SKM-1 (cell line): ENCODE measurements at regions not wholly inside any gene's neighbourhood (a gene's known extent, or its start where the extent isn't known, plus 50 kb on each side); places are given as distances from the start of the nearest gene placed in this dataset.

Source experiments
- DNase-seq: peaks from one replicate; lab custom pipeline; 2025; ENCODE audit not compliant: unreplicated experiment; lab: John Stamatoyannopoulos, UW

DNA sequence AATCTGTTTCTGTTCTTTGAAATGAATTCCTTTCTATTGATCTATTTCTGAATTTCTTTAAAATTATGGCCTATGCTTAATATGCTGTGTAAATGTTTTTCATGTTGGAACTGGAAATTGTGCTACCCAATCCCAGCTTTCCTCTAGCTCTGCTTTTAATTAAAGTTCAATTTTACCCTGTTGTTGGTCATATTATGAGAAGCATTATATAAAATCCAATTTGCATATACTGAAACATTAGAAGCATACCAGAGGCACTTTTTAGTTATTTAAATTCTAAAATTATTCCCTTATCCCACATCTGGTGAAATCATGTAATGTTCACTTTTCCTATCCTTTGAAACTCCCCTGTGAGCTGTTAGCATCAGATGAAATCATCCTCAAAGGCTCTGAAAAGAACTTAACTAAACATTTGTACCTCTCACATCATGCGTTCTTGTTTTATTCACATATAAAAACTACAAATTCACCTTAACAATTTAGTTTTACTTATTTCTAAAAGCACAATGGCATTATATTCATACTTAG, 160.6 kb upstream of the COL21A1 start:
- DNase-seq, result no peak

DNA sequence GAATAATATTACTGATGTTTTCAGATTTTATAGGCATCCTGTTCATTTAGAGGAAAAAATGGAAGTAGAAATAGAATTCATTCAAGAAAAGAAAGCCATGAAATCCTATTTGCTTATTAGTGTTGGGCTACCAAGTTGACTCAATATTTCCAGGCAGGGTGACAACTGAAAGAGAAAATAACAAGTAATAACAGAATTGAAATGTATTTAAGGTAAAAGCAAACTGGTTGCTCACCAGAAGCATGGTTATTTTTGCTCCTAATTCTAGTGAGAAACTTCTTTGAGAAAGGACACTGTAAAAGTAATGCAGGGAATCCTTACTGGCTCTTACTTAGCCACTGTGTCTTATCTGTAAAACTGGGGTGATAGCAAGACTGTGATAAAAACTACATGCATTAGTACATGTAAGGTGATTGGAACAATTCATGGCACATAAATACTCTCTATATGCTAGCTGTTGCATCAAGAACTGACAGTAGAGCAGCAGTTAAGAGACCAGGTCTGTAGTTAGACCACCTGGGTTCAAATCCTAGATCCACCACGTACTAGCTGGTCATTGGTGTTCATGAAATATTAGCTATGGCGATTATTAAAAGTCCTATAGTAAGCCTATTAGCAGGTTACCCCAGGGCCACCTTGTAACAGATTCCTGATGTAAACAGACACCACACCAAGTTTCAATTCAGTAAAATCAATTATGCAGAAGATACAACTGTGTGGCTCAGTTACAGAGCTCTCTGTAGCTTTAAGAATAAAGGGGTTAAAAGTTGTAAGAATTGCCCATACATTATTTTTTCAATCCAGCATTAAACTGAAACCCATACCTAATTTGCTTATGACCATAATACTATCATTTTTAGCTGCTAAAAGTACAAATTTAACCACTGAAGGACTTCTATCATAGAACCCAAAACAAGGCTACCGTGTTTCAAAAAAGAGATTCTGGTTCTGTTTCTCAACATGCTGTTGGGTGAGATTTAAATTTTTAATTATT, 159.2 kb upstream of the COL21A1 start:
- no peak for DNase-seq

DNA sequence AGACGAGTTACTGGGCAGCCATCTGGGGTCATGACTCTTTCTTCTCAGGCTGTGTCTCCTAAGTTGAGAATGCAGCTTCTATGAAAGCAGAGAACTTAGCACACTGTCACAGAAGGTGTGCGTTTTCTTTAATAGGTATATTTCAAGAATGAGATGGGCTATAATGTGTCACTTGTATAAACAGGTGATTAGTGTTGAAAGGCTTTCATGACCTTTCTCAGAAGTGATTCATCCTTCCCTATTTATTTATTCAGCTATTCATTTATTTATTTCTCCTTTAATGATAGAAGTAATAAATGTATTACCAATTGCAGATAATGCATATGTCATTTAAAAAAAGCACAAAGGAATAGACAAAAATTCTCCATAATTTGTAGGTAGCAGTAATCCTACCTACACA, 157.2 kb upstream of the COL21A1 start:
- DNase-seq, result no peak

- no peak for DNase-seq
Measured at GRCh38 chr6:56403745-56404144, 156.4 kb upstream of the COL21A1 start.

- DNase-seq, result no peak
Measured at GRCh38 chr6:56401477-56402070, 154.2 kb upstream of the COL21A1 start.

GRCh38 chr6:56400273-56400672, 152.9 kb upstream of the COL21A1 start:
- no peak for DNase-seq

- no peak for DNase-seq
Measured at GRCh38 chr6:56399672-56400263, 152.4 kb upstream of the COL21A1 start.

GRCh38 chr6:56399250-56399671, 151.9 kb upstream of the COL21A1 start:
- no peak for DNase-seq

GRCh38 chr6:56396435-56396834, 149.1 kb upstream of the COL21A1 start:
- no peak for DNase-seq

GRCh38 chr6:56393615-56394612, 146.5 kb upstream of the COL21A1 start:
- no peak for DNase-seq

GRCh38 chr6:56388415-56388755, 141.0 kb upstream of the COL21A1 start:
- no peak for DNase-seq

GRCh38 chr6:56387621-56388414, 140.4 kb upstream of the COL21A1 start:
- no peak for DNase-seq

GRCh38 chr6:56386717-56387116, 139.3 kb upstream of the COL21A1 start:
- DNase-seq, result no peak

DNA sequence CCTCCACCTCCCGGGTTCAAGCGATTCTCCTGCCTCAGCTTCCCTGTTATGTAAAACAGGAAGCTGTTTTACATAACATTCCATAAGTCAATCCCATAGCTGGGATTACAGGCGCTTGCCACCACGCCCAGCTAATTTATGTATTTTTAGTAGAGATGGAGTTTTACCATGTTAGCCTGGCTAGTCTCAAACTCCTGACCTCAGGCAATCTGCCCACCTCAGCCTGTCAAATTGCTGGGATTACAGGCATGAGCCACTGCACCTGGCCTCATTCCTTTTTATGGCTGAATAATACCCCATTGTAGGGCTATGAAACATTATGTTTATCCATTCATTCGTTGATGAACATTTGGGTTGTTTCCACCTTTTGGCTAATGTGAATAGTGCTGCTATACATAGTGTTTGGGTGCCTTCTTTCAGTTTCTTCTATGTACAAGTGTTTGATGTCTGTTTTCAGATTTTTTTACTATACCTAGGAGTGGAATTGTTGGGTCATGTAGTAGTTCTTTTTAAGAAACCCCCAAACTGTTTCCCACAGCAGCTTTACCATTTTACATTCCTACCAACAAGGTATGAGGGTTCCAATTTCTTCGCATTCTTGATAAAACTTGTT, 138.7 kb upstream of the COL21A1 start:
- no peak for DNase-seq

DNA sequence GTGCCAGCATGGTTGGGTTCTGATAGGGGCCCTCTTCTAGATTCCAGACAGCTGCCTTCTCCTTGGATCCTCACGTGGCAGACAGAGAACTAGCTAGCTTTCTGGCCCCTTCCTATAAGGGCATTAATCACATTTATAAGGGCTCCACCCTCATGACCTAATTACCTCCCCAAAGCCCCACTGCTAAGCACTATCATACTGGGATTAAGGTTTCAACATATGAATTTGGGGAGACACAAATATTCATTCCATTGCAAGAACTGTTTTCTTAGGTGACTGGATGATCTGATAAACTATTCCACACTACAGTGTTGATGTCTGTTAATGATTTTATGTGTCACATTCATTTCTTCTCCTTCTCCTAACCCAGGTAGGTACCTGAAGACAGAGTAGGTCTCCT, 135.8 kb upstream of the COL21A1 start:
- DNase-seq, result no peak

DNA sequence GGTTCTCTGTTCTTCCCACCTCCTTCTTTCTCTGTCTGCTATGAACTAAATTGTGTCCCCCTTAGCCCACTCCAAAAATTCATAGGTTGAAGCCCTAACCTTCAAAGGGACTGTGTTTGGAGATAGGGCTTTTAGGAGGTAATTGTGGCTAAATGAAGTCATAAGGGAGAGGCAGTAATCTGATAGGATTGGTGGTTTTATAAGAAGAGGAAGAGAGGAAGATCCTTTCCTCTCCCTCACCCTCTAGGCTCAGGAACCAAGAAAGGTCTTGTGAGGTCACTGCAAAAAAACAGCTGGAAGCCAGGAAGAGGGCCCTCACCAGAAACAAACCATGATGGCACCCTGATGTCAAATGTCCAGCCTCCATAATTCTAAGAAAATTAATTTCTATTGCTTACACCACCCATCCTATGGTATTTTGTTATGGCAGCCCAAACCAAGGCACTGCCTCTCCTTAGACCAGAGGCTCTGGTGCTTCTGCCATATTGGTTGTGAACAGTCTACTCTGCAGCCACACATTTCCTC, 135.1 kb upstream of the COL21A1 start:
- no peak for DNase-seq

DNA sequence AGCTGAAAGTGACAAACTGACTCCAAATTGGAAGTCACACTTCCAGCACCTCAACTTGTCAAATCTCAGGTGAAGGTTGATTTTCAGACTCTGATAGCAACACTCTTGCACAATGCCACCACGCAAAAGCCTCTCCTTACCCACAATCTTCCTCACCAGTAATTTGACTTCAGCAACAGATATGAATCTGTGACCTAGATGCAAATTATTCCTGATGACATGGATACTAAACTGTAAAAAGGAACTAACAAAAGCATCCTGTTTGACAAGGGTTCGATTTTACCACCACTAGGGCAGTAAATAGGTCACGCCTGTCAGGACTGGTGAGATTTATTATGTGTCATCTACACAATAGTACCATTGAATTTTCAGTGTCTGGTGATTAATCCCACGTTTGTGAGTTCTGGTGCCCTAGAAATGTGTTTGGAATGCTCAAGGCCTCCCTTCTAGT, 134.4 kb upstream of the COL21A1 start:
- no peak for DNase-seq

DNA sequence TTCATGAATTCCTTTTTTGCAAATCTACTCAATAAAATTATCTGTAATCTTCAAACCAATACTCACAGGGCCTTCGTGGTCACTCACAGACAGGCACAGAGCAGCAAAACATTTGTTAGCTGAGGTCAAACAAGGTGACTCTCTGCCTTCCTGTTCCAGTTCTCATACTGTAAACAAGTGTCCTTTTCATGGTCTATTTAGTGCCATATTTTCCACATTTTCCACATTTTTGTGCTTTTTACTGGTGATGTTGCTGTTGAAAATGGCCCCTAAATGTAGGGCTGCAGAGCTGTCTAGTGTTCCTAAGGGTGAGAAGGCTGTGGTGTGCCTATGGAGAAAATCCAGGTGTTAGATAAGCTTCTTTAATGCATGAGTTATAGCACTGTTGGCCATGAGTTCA, 133.1 kb upstream of the COL21A1 start:
- DNase-seq, result no peak

DNA sequence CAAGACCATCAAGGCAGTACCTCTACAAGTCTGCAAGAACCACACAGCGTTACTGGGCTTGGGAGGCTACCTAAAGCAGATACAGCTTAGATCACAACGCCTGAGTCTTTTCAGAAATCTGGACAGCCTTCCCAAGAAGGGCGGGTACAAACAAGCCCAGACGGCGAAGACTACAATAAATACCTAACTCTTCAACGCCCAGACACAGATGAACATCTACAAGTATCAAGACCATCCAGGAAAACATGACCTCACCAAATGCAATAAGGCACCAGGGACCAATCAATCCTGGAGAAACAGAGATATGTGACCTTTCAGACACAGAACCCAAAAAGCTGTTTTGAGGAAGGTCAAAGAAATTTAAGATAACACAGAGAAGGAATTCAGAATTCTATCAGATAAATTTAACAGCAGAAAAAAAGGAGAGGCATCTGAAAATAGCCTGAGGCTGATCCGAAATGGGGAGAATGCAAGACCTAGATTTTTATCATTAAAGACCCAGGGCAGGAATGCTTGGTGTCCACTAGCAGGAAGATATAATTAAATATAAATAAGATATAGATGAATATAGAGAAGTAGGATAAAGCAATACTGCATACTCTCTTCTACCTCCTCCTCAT, 131.7 kb upstream of the COL21A1 start:
- no peak for DNase-seq
